ENCODE measurements at regions not wholly inside any gene's neighbourhood (a gene's known extent, or its start where the extent isn't known, plus 50 kb on each side); places are given as distances from the start of the nearest gene placed in this dataset.

- no peak for DNase-seq
Measured at GRCh38 chr13:99819967-99820366, 151.6 kb downstream of the ZIC5 start.

GRCh38 chr13:99816321-99816720 is 155.2 kb downstream of the ZIC5 start:
- DNase-seq: no peak

- peak; percentile 54 for DNase-seq
Measured at GRCh38 chr13:99813336-99814095, 158.1 kb downstream of the ZIC5 start.

- DNase-seq: no peak
Measured at GRCh38 chr13:99812625-99813024, 158.9 kb downstream of the ZIC5 start.

- no peak for DNase-seq
Measured at GRCh38 chr13:99811067-99811700, 160.4 kb downstream of the ZIC5 start.

- no peak for DNase-seq
Measured at GRCh38 chr13:99809926-99810325, 161.6 kb downstream of the ZIC5 start.

- no peak for DNase-seq
Measured at GRCh38 chr13:99809496-99809895, 162.1 kb downstream of the ZIC5 start.

- no peak for DNase-seq
Measured at GRCh38 chr13:99808786-99809185, 162.8 kb downstream of the ZIC5 start.

GRCh38 chr13:99806671-99807070 is 164.9 kb downstream of the ZIC5 start:
- DNase-seq: no peak

GRCh38 chr13:99805361-99805760 is 166.2 kb downstream of the ZIC5 start:
- no peak for DNase-seq

GRCh38 chr13:99803141-99803540 is 168.4 kb downstream of the ZIC5 start:
- DNase-seq: no peak

GRCh38 chr13:99802416-99802815 is 169.2 kb downstream of the ZIC5 start:
- DNase-seq: no peak

GRCh38 chr13:99800951-99801350 is 170.6 kb downstream of the ZIC5 start:
- DNase-seq: no peak

- DNase-seq: no peak
Measured at GRCh38 chr13:99800011-99800410, 171.6 kb downstream of the ZIC5 start.

GRCh38 chr13:99798756-99799155 is 172.8 kb downstream of the ZIC5 start:
- no peak for DNase-seq

- no peak for DNase-seq
Measured at GRCh38 chr13:99797691-99798090, 173.9 kb downstream of the ZIC5 start.

- DNase-seq: no peak
Measured at GRCh38 chr13:99796175-99796819, 175.3 kb downstream of the ZIC5 start.

GRCh38 chr13:99792079-99792921 is 179.3 kb downstream of the ZIC5 start:
- DNase-seq: no peak

- DNase-seq: no peak
Measured at GRCh38 chr13:99782669-99783068, 188.9 kb downstream of the ZIC5 start.

- DNase-seq: no peak
Measured at GRCh38 chr13:99778500-99778899, 193.1 kb downstream of the ZIC5 start.

- DNase-seq: no peak
Measured at GRCh38 chr13:99777873-99778272, 193.7 kb downstream of the ZIC5 start.

- DNase-seq: no peak
Measured at GRCh38 chr13:99774644-99775043, 196.9 kb downstream of the ZIC5 start.

- no peak for DNase-seq
Measured at GRCh38 chr13:99768986-99769385, 202.6 kb downstream of the ZIC5 start.
